RKO (cell line): ENCODE measurements at regions not wholly inside any gene's neighbourhood (a gene's known extent, or its start where the extent isn't known, plus 50 kb on each side); places are given as distances from the start of the nearest gene placed in this dataset.

Source experiments
- DNase-seq: peaks from one replicate; pipeline ENCODE4 v3.0.0-alpha.2; 2016; ENCODE audit warnings: low spot score

- no peak for DNase-seq
These were observed 376.9 kb downstream of the PPP3CA start for GRCh38 chr4:100970414-100970813.

- DNase-seq: no peak
These were observed 377.4 kb downstream of the PPP3CA start for GRCh38 chr4:100969925-100970324.

GRCh38 chr4:100968046-100968445, 379.3 kb downstream of the PPP3CA start:
- no peak for DNase-seq

- DNase-seq: no peak
These were observed 383.7 kb downstream of the PPP3CA start for GRCh38 chr4:100963627-100964026.

- no peak for DNase-seq
These were observed 384.6 kb downstream of the PPP3CA start for GRCh38 chr4:100962698-100963097.

GRCh38 chr4:100960232-100960631, 387.1 kb downstream of the PPP3CA start:
- DNase-seq: no peak

- DNase-seq: no peak
These were observed 393.3 kb downstream of the PPP3CA start for GRCh38 chr4:100954046-100954445.

GRCh38 chr4:100953616-100954015, 393.7 kb downstream of the PPP3CA start:
- DNase-seq: no peak

- DNase-seq: no peak
These were observed 394.7 kb downstream of the PPP3CA start for GRCh38 chr4:100952590-100952989.

GRCh38 chr4:100949350-100949935, 397.9 kb downstream of the PPP3CA start:
- DNase-seq: no peak

- no peak for DNase-seq
These were observed 398.4 kb downstream of the PPP3CA start for GRCh38 chr4:100948911-100949310.

GRCh38 chr4:100945789-100946188, 401.5 kb downstream of the PPP3CA start:
- no peak for DNase-seq

GRCh38 chr4:100938698-100939097, 408.6 kb downstream of the PPP3CA start:
- DNase-seq: no peak

- DNase-seq: no peak
These were observed 410.5 kb downstream of the PPP3CA start for GRCh38 chr4:100936661-100937375.

- peak; percentile 38 for DNase-seq
These were observed 412.2 kb downstream of the PPP3CA start for GRCh38 chr4:100935090-100935489.

- no peak for DNase-seq
These were observed 413.7 kb downstream of the PPP3CA start for GRCh38 chr4:100933628-100934027.

- DNase-seq: no peak
These were observed 411.9 kb upstream of the EMCN start for GRCh38 chr4:100929758-100930157.

- no peak for DNase-seq
These were observed 411.3 kb upstream of the EMCN start for GRCh38 chr4:100929135-100929534.

GRCh38 chr4:100926039-100926717, 408.4 kb upstream of the EMCN start:
- DNase-seq: no peak

GRCh38 chr4:100913685-100914084, 395.9 kb upstream of the EMCN start:
- DNase-seq: no peak

GRCh38 chr4:100908540-100908939, 390.7 kb upstream of the EMCN start:
- no peak for DNase-seq

GRCh38 chr4:100907465-100908454, 389.9 kb upstream of the EMCN start:
- DNase-seq: peak; percentile 25
